Prostate gland (tissue), 2 donors: ENCODE measurements at regions not wholly inside any gene's neighbourhood (a gene's known extent, or its start where the extent isn't known, plus 50 kb on each side); places are given as distances from the start of the nearest gene placed in this dataset.

Source experiments
- DNase-seq: peaks from one replicate; pipeline ENCODE4 v3.0.0-alpha.2; 2019; ENCODE audit warnings: low spot score
- H3K27ac ChIP-seq, 2 donors: fragments of 200-600 bp; sonication (generic); 2 replicates each; pipeline ENCODE4 v1.5.1; 2017 to 2019
- H3K27me3 ChIP-seq: fragments of 200-600 bp; sonication (generic); replicated peaks from 2 replicates; pipeline ENCODE4 v1.5.1; 2019; ENCODE audit not compliant: insufficient read depth
- H3K36me3 ChIP-seq, 2 donors: fragments of 200-600 bp; sonication (generic); 1 replicate in 1 of 2; 2 replicates in 1 of 2; pipeline versions ENCODE4 v1.5.1 to v1.8.1; 2017 to 2019
- H3K4me1 ChIP-seq: fragments of 200-600 bp; sonication (generic); replicated peaks from 2 replicates; pipeline ENCODE4 v1.5.1; 2019
- H3K4me3 ChIP-seq, 2 donors: fragments of 200-600 bp; sonication (generic); 2 replicates each; pipeline ENCODE4 v1.5.1; 2017 to 2019
- H3K9me3 ChIP-seq: fragments of 200-600 bp; sonication (generic); 2 replicates; pipeline ENCODE4 v1.5.1; 2017
- CTCF ChIP-seq, 4 experiments: fragments of 200-600 bp in 2 of 4; fragments of 450-650 bp in 2 of 4; sonication (generic) in 2 of 4; IDR thresholded peaks; 1 replicate in 3 of 4; 2 replicates in 1 of 4; pipeline ENCODE4 v1.5.1; 2016 to 2019; ENCODE audit warnings: antibody characterized with exemption in 4 of 4, mild to moderate bottlenecking in 2 of 4, moderate library complexity in 2 of 4
- POLR2A ChIP-seq: fragments of 450-650 bp; IDR thresholded peaks from one replicate; pipeline ENCODE4 v1.6.1; 2016; ENCODE audit warnings: antibody characterized with exemption, mild to moderate bottlenecking
- POLR2AphosphoS5 ChIP-seq: sonication (generic); formaldehyde crosslinking; IDR thresholded peaks from one replicate; pipeline ENCODE4 v1.6.1; 2017; ENCODE audit warnings: antibody characterized with exemption
- whole genome bisulfite sequencing: methylation state at CpG from one replicate; pipeline ENCODE4 v1.1.5; 2018; 5-methylcytosine and 5-hydroxymethylcytosine counted together
- intact Hi-C: fragments of 100-400 bp; cut with DNase I; formaldehyde crosslinking; loops from one replicate; pipeline ENCODE4 v1.14.2; 2022

DNA sequence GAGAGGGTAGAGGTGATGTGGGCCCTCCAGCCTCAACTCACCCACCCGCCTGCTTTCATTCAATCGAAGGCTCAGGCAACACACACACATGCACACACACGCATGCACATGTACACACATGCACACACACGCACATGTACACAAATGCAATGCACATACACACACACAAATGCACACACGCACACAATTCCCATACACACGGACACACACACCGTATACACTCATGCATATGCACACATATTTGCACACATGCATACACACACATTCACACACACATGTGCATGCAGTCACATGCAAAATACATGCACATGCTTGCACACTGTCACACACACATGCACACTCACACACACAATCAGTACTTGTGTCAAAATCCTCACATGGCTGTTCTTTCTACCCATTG lies 55.9 kb upstream of the SPACA7 start:
- TF ChIP-seq POLR2A, result no peak
- TF ChIP-seq CTCF (IDR thresholded peaks at IDR 0.05), result no peak
- TF ChIP-seq POLR2AphosphoS5, result no peak
- no peak overlapping the region for H3K27ac ChIP-seq
- no peak overlapping the region for H3K4me3 ChIP-seq
- H3K36me3 ChIP-seq, result no peaks in the 10 kb centered on the region
- no peak for DNase-seq
- H3K4me1 ChIP-seq, result no peaks in the 10 kb centered on the region
- H3K9me3 ChIP-seq, result no peaks in the 10 kb centered on the region
- H3K27me3 ChIP-seq, result no peaks in the 10 kb centered on the region
- 94% methylated on average over 7 of the region's 7 CpGs for WGBS
- intact Hi-C loops, result no loop called here

DNA sequence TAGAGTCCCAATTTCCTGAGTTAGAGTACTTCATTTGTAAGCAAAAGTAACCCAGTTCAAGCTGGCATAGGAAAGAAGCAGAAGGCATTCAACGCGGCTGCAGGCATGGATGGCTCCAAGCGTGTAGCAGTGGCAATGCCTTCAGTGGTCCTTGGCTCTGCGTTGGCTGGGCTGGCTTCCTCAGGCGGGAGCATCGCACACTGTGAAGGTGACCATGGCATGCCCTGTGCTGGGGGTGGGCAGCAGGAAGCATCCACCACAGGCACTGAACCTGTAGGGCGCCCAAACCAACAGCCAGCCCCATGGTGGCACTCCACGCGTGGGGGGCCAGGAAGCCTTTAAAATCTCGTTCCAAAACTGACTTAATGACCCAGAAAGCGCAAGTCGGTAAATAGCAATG lies 53.6 kb upstream of the SPACA7 start:
- H3K4me3 ChIP-seq, result no peak overlapping the region
- no peaks in the 10 kb centered on the region for H3K27me3 ChIP-seq
- intact Hi-C loops, result no loop called here
- H3K27ac ChIP-seq, result no peak overlapping the region
- H3K4me1 ChIP-seq, result no peaks in the 10 kb centered on the region
- no peaks in the 10 kb centered on the region for H3K36me3 ChIP-seq
- H3K9me3 ChIP-seq, result no peaks in the 10 kb centered on the region
- DNase-seq, result no peak
- WGBS, result 93% methylated on average over 12 of the region's 12 CpGs
- TF ChIP-seq POLR2AphosphoS5, result no peak

DNA sequence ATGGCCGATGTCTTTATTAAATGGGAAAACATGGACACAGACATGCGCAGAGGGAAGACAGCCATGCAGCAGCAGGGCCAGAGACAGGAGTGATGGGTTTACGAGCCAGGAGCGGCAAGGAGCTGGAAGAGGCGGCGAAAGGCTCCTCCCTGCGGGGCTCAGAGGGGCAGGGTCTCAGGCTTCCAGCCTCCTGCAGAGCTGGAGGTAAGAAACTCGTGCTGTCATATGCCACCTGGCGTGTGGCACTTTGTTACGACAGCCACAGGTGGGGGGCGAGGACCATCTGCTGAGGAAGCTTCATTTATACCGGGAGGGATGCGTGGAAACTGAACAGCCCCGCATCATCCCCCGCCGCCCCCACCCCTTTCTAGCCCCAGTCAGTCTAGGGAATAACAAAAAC lies 52.0 kb upstream of the SPACA7 start:
- H3K36me3 ChIP-seq, result no peaks in the 10 kb centered on the region
- DNase-seq, result no peak
- TF ChIP-seq POLR2AphosphoS5 (no peak), POLR2A (no peak), CTCF (IDR thresholded peaks at IDR 0.05) (no peak)
- no peaks in the 10 kb centered on the region for H3K9me3 ChIP-seq
- H3K27ac ChIP-seq, result no peak overlapping the region
- H3K4me3 ChIP-seq, result no peak overlapping the region
- no peaks in the 10 kb centered on the region for H3K4me1 ChIP-seq
- 41% methylated on average over 16 of the region's 16 CpGs for WGBS
- intact Hi-C loops, result no loop called here
- no peaks in the 10 kb centered on the region for H3K27me3 ChIP-seq

GRCh38 chr13:112325142-112325808 lies 50.9 kb upstream of the SPACA7 start:
- Histone ChIP-seq H3K4me3 (no peak overlapping the region), H3K27ac (no peak overlapping the region), H3K9me3 (no peaks in the 10 kb centered on the region), H3K27me3 (peaks cover 6% of the 10 kb centered on the region), H3K36me3 (no peaks in the 10 kb centered on the region), H3K4me1 (no peaks in the 10 kb centered on the region)
- 68% methylated on average over 26 of the region's 26 CpGs for WGBS
- no peak for DNase-seq
- TF ChIP-seq POLR2AphosphoS5, result no peak
- no peak for TF ChIP-seq POLR2A
- no peak for TF ChIP-seq CTCF (IDR thresholded peaks at IDR 0.05)
- intact Hi-C loops, result no loop called here

DNA sequence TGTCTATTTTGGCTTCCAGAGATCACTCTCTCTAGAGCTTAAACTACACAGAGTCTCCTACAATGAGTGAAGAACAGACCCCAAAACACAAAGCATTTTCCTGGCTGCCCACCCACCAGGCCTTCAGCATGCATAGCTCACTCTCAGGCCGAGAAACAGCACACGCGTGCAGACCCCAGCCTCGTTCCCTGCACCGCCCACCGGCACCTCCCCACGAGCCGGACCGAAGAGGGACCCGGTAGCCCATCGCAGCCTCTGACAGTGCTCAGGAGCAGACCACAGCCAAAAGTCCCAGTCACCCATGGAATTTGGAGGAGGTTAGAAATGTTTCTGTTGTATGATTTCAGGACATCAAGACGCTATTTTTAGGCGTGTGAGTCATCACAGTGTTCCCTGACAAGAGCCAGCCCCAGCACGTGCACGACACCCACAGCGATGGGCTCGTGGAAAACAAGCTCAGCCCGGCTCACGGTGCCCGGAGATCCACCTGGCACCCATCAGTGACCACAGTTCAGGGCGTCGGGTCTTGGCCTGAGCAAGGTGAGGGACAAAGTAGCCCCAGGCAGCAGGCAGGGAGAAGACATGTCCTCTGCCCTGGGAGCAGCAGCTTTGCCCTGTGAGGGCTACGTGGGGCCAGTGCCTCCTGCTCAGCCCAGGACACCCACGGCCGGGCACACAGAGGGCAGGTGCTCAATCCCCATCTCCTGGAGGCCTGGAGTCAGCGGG lies 50.1 kb upstream of the SPACA7 start:
- no peaks in the 10 kb centered on the region for H3K4me1 ChIP-seq
- H3K4me3 ChIP-seq, result no peak overlapping the region
- 56% methylated on average over 26 of the region's 26 CpGs for whole genome bisulfite sequencing
- intact Hi-C loops, result no loop called here
- peaks cover 10% of the 10 kb centered on the region for H3K27me3 ChIP-seq
- H3K9me3 ChIP-seq, result no peaks in the 10 kb centered on the region
- no peak for TF ChIP-seq POLR2AphosphoS5
- no peak for TF ChIP-seq POLR2A
- TF ChIP-seq CTCF (IDR thresholded peaks at IDR 0.05), result no peak
- H3K36me3 ChIP-seq, result no peaks in the 10 kb centered on the region
- no peak for DNase-seq
- no peak overlapping the region for H3K27ac ChIP-seq
